RWPE2 (cell line): ENCODE measurements at regions not wholly inside any gene's neighbourhood (a gene's known extent, or its start where the extent isn't known, plus 50 kb on each side); places are given as distances from the start of the nearest gene placed in this dataset.

Experiments
- ATAC-seq: fragments of 200-7000 bp; cut with Tn5 transposase; 3 replicates; pipeline ENCODE4 v1.9.1; 2021; ENCODE audit warnings: low read depth
- DNase-seq: peaks from one replicate; pipeline ENCODE4 v3.0.0-alpha.2; 2020; ENCODE audit warnings: low spot score
- H3K27ac ChIP-seq: fragments of 450-650 bp; 2 replicates; pipeline ENCODE4 v1.5.1; 2017; ENCODE audit warnings: mild to moderate bottlenecking; ENCODE audit not compliant: poor library complexity, severe bottlenecking
- H3K27me3 ChIP-seq: fragments of 250-450 bp; sonication (Bioruptor Pico); 2 replicates; pipeline ENCODE4 v1.5.1; 2021; ENCODE audit warnings: mild to moderate bottlenecking, moderate library complexity; ENCODE audit not compliant: insufficient read depth, poor library complexity, severe bottlenecking
- H3K36me3 ChIP-seq: fragments of 250-450 bp; sonication (Bioruptor Pico); 2 replicates; pipeline ENCODE4 v1.5.1; 2020; ENCODE audit warnings: low read depth, mild to moderate bottlenecking, moderate library complexity
- H3K4me1 ChIP-seq: fragments of 250-450 bp; sonication (Bioruptor Pico); 2 replicates; pipeline ENCODE4 v1.5.1; 2021; ENCODE audit warnings: mild to moderate bottlenecking, moderate library complexity; ENCODE audit not compliant: insufficient read depth, poor library complexity, severe bottlenecking
- H3K4me3 ChIP-seq: fragments of 250-450 bp; sonication (Bioruptor Pico); 2 replicates; pipeline ENCODE4 v1.5.1; 2021; ENCODE audit warnings: mild to moderate bottlenecking, moderate library complexity; ENCODE audit not compliant: severe bottlenecking
- H3K9me3 ChIP-seq: fragments of 250-450 bp; sonication (Bioruptor Pico); 2 replicates; pipeline ENCODE4 v1.5.1; 2021; ENCODE audit warnings: mild to moderate bottlenecking, moderate library complexity; ENCODE audit not compliant: severe bottlenecking
- TF ChIP-seq, protein P1 (sequence below): fragments of 450-650 bp; IDR thresholded peaks from one replicate; pipeline ENCODE4 v1.5.1; 2017; ENCODE audit warnings: mild to moderate bottlenecking, moderate library complexity; ENCODE audit not compliant: poor library complexity, severe bottlenecking

DNA sequence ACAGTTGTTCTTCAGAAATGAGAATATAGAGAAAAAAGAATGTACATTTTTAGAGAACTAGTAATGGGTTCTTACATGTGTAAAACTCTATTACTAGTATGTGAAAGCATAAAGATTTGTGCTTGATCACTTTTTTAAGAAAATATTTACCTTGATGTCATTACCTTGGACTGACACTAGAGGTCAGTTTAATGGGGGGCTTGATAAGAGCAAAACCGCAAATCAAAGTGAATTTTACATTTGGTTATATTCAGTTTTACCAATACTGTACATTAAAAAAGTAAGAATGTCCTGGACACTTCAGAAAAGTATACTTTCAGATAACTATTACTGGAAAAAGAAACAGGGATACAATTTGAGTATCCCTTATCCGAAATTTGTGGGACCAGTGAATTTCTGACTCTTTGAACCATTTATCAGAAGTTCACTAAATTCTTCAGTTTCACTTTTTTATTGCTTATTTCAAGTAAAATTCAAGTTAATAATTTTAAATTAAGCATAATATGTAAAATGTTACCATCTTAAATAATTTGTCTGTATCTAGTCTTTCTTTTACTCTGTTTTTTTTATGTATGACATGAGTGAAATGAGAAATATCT is 1149.5 kb downstream of the DSC3 start:
- no peak overlapping the region for H3K4me3 ChIP-seq
- H3K27me3 ChIP-seq: no peaks in the 10 kb centered on the region
- no peak for ATAC-seq
- TF ChIP-seq, protein P1, sequence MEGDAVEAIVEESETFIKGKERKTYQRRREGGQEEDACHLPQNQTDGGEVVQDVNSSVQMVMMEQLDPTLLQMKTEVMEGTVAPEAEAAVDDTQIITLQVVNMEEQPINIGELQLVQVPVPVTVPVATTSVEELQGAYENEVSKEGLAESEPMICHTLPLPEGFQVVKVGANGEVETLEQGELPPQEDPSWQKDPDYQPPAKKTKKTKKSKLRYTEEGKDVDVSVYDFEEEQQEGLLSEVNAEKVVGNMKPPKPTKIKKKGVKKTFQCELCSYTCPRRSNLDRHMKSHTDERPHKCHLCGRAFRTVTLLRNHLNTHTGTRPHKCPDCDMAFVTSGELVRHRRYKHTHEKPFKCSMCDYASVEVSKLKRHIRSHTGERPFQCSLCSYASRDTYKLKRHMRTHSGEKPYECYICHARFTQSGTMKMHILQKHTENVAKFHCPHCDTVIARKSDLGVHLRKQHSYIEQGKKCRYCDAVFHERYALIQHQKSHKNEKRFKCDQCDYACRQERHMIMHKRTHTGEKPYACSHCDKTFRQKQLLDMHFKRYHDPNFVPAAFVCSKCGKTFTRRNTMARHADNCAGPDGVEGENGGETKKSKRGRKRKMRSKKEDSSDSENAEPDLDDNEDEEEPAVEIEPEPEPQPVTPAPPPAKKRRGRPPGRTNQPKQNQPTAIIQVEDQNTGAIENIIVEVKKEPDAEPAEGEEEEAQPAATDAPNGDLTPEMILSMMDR: peak; percentile 77
- no peaks in the 10 kb centered on the region for H3K36me3 ChIP-seq
- no peak overlapping the region for H3K27ac ChIP-seq
- no peak for DNase-seq
- H3K9me3 ChIP-seq: peaks cover 3% of the 10 kb centered on the region
- no peaks in the 10 kb centered on the region for H3K4me1 ChIP-seq

DNA sequence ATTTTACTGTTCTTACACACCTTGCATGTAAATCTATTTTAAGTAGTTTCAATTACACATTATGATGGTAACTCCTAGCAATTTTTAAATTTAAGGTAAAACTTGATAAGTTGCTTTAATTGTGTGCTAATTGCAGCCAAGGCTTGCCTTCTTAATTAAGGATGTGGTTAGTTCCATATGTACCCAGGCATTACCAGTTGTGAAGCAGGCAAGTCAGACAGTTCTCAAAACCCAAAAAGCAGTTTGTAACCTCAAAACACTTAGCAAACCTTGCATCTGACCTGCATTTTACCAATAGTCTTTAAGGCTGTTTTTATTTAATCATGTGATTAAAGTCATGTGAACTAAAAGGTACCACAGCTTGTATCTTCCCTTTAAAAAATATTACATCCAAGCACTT is 1159.4 kb downstream of the DSC3 start:
- no peaks in the 10 kb centered on the region for H3K36me3 ChIP-seq
- H3K9me3 ChIP-seq: no peaks in the 10 kb centered on the region
- no peak overlapping the region for H3K4me3 ChIP-seq
- DNase-seq (no peak), ATAC-seq (no peak)
- no peaks in the 10 kb centered on the region for H3K4me1 ChIP-seq
- H3K27me3 ChIP-seq: no peaks in the 10 kb centered on the region
- TF ChIP-seq, protein P1: no peak
- no peak overlapping the region for H3K27ac ChIP-seq

DNA sequence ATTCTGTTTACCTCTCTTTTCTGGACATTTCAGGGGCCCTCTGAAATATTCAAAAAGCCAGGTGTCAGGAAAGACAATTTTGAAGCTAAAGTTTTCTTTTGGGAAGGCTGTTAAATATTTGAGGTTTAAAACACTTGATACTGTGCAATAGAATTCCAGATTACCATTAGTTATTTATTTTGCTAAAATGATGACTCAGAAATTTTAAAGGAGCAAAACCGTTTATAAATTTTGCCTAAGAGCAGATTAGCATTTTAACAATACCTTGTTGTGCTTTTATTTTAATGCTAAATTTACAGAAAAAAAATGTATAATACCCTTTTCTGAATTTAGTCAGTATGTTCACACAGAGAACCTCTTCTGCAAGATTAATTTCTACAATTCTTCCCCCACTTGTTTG is 1159.9 kb downstream of the DSC3 start:
- ATAC-seq (no peak), DNase-seq (no peak)
- Histone ChIP-seq H3K27me3 (no peaks in the 10 kb centered on the region), H3K4me3 (no peak overlapping the region), H3K27ac (no peak overlapping the region), H3K36me3 (no peaks in the 10 kb centered on the region), H3K9me3 (no peaks in the 10 kb centered on the region), H3K4me1 (no peaks in the 10 kb centered on the region)
- TF ChIP-seq, protein P1: no peak

DNA sequence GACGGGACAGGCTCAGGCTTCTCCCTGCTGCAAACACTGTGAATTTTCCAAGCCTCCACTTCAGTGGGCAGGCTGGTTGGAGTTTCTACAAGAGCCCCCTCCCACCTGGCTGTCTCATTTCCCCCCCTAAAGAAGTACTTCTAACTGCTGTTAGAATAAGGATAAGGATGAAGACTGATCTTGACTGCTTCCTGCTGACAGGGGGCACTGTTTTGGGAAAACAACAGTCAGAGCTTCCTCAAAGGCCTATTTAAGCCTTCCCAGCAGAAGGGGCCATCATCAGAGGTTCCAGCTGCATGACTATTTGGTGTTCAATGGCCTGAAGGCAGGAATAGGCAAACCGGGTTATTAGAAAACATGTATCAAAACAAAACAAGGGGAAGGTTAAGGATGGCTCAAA is 1162.8 kb downstream of the DSC3 start:
- no peak overlapping the region for H3K27ac ChIP-seq
- H3K9me3 ChIP-seq: no peaks in the 10 kb centered on the region
- TF ChIP-seq, protein P1: no peak
- H3K36me3 ChIP-seq: no peaks in the 10 kb centered on the region
- no peaks in the 10 kb centered on the region for H3K27me3 ChIP-seq
- DNase-seq: no peak
- H3K4me1 ChIP-seq: no peaks in the 10 kb centered on the region
- no peak for ATAC-seq
- H3K4me3 ChIP-seq: no peak overlapping the region

DNA sequence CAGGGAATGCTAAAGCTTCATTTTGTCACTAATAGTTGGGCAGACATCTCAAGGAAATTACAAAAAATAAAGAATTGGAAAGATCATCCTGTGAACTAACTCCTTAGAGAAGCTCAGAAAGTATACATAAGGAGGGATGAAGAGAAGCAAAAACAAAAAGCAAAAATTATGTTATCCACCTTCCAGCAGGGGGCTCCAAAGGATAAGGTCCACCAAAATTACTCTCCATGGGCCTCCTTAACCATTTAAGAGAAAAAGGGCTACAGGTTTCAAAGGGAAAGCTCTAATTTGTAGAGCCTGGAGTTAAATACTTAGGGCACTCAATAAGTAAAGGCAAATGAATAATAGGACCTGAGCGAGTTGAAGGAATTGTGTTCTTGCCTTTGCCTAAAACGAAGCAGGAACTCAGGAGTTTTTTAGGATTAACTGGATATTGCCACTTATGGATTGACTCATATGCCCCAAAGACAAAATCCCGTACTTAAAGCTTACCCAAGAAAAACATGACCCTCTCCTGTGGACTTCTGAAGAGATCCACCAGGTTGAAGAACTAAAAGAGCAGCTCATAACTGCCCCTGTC is 1167.9 kb downstream of the DSC3 start:
- TF ChIP-seq, protein P1: peak; percentile 67
- no peaks in the 10 kb centered on the region for H3K36me3 ChIP-seq
- H3K27me3 ChIP-seq: no peaks in the 10 kb centered on the region
- no peak overlapping the region for H3K4me3 ChIP-seq
- DNase-seq (no peak), ATAC-seq (no peak)
- H3K4me1 ChIP-seq: no peaks in the 10 kb centered on the region
- H3K27ac ChIP-seq: no peak overlapping the region
- H3K9me3 ChIP-seq: no peaks in the 10 kb centered on the region
